ENCODE measurements at regions not wholly inside any gene's neighbourhood (a gene's known extent, or its start where the extent isn't known, plus 50 kb on each side); places are given as distances from the start of the nearest gene placed in this dataset.

GRCh38 chr2:172658945-172659344 is 76.7 kb upstream of the RAPGEF4 start:
- ATAC-seq (replicated peaks in 1 of 2): no peak
- no peak for DNase-seq
- Mint-ChIP-seq H3K27ac (no peak overlapping the region), H3K9me3 (peaks cover 5 to 11% of the 10 kb centered on the region in 2 donors), H3K4me3 (no peak overlapping the region), H3K4me1 (ENCODE audit: low read depth) (peaks cover 13% of the 10 kb centered on the region), H3K27me3 (ENCODE audit: low read depth) (no peaks in the 10 kb centered on the region), H3K36me3 (ENCODE audit: insufficient read depth in 2 of 2) (peaks cover 5 to 10% of the 10 kb centered on the region in 2 donors)

GRCh38 chr2:172662099-172662498 is 73.5 kb upstream of the RAPGEF4 start:
- Mint-ChIP-seq H3K36me3 (ENCODE audit: insufficient read depth in 2 of 2) (peaks cover 9 to 19% of the 10 kb centered on the region in 2 donors), H3K27ac (no peak overlapping the region)
- ATAC-seq (replicated peaks in 1 of 2): no peak

GRCh38 chr2:172664766-172665165 is 70.9 kb upstream of the RAPGEF4 start:
- ATAC-seq (replicated peaks in 1 of 2): no peak
- peaks cover 4 to 9% of the 10 kb centered on the region in 2 donors for H3K36me3 Mint-ChIP-seq (ENCODE audit: insufficient read depth in 2 of 2)
- H3K27me3 Mint-ChIP-seq (ENCODE audit: low read depth): no peaks in the 10 kb centered on the region
- no peak overlapping the region for H3K4me3 Mint-ChIP-seq
- no peak overlapping the region for H3K27ac Mint-ChIP-seq
- peaks cover 10% of the 10 kb centered on the region for H3K4me1 Mint-ChIP-seq (ENCODE audit: low read depth)
- no peak for DNase-seq
- H3K9me3 Mint-ChIP-seq: peaks cover 7 to 11% of the 10 kb centered on the region in 2 donors

More at GRCh38 chr2:172662099-172662498, 73.5 kb upstream of the RAPGEF4 start:
- Mint-ChIP-seq H3K27me3 (ENCODE audit: low read depth) (no peaks in the 10 kb centered on the region), H3K4me1 (ENCODE audit: low read depth) (peaks cover 9% of the 10 kb centered on the region), H3K9me3 (peaks cover 12 to 17% of the 10 kb centered on the region in 2 donors), H3K4me3 (no peak overlapping the region)
- no peak for DNase-seq

DNA sequence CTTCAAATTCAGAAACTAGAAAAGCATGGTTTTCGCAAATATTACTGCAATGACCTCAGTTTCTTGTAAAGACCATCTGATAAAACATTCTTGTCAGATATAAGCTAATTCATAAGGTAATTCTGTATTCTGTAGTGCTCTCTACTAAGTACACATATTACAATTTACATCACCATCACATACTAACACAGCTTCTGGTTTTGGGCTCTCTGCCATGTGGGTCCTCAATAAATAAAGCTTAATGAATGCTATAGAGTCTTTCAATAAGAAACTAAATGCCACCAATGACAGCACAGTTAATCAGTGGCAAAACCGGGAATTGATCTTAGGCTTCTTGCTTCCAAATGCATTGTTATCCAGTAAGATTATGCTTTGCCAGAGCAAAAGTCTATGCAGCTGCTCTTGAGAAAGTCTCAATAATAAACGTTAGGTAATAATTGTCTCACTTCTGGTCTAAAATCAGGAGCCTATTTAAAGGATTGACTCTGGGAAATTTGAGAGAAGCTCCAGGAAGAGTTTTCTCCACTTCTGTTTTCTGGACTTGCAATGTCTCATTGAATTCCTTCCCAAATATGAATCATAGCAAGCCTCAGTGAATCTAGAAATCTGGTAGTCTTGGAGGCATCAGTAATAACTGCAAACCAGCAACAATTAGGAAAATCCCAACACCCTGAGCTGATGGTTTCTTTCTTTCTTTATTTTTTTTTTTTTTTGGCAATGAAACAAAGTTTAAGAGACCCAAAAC is 67.9 kb upstream of the RAPGEF4 start:
- no peak for ATAC-seq (replicated peaks in 1 of 2)
- Mint-ChIP-seq H3K9me3 (peaks cover 7 to 10% of the 10 kb centered on the region in 2 donors), H3K27ac (no peak overlapping the region), H3K36me3 (ENCODE audit: insufficient read depth in 2 of 2) (peaks cover 4 to 9% of the 10 kb centered on the region in 2 donors), H3K4me1 (ENCODE audit: low read depth) (peaks cover 17% of the 10 kb centered on the region), H3K27me3 (ENCODE audit: low read depth) (no peaks in the 10 kb centered on the region), H3K4me3 (no peak overlapping the region)
- DNase-seq: no peak

DNA sequence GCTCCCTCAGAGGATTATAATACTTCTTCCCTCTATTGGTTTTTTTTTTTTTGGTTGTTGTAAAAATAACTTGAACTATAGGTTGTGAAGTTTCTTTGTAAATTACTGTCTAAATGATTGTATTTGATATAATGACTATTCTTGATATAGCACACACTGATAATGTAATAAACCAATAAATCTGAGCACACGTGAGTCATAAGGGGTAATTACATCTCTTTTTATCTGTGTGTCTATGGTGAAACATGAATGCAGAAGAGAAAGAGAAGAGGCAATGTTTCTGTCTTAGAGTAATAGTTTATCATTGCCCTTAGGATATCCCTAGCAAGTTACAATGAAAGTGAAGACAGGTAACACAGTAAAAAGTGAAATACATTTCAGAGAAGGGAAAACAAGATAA is 64.1 kb upstream of the RAPGEF4 start:
- peaks cover 4 to 6% of the 10 kb centered on the region in 2 donors for H3K9me3 Mint-ChIP-seq
- no peak for DNase-seq
- peaks cover 2% of the 10 kb centered on the region in 2 donors for H3K36me3 Mint-ChIP-seq (ENCODE audit: insufficient read depth in 2 of 2)
- H3K4me1 Mint-ChIP-seq (ENCODE audit: low read depth): peaks cover 24% of the 10 kb centered on the region
- no peak for ATAC-seq (replicated peaks in 1 of 2)
- no peak overlapping the region for H3K27ac Mint-ChIP-seq
- no peak overlapping the region for H3K4me3 Mint-ChIP-seq
- peaks cover 6% of the 10 kb centered on the region for H3K27me3 Mint-ChIP-seq (ENCODE audit: low read depth)

- no peak for DNase-seq
- Mint-ChIP-seq H3K36me3 (ENCODE audit: insufficient read depth in 2 of 2) (no peaks in the 10 kb centered on the region), H3K4me1 (ENCODE audit: low read depth) (peaks cover 18% of the 10 kb centered on the region), H3K27ac (no peak overlapping the region), H3K9me3 (peaks cover 1 to 2% of the 10 kb centered on the region in 2 donors), H3K4me3 (no peak overlapping the region), H3K27me3 (ENCODE audit: low read depth) (peaks cover 6% of the 10 kb centered on the region)
- ATAC-seq (replicated peaks in 1 of 2): peak; percentile 87 to 91
These were observed 63.5 kb upstream of the RAPGEF4 start for GRCh38 chr2:172672114-172672513.

GRCh38 chr2:172673056-172673683 is 62.5 kb upstream of the RAPGEF4 start:
- no peak for ATAC-seq (replicated peaks in 1 of 2)
- Mint-ChIP-seq H3K27me3 (ENCODE audit: low read depth) (peaks cover 6% of the 10 kb centered on the region), H3K36me3 (ENCODE audit: insufficient read depth in 2 of 2) (no peaks in the 10 kb centered on the region), H3K27ac (no peak overlapping the region), H3K9me3 (peaks cover 0 to 2% of the 10 kb centered on the region in 2 donors), H3K4me3 (no peak overlapping the region), H3K4me1 (ENCODE audit: low read depth) (peaks cover 17% of the 10 kb centered on the region)
- DNase-seq: no peak

DNA sequence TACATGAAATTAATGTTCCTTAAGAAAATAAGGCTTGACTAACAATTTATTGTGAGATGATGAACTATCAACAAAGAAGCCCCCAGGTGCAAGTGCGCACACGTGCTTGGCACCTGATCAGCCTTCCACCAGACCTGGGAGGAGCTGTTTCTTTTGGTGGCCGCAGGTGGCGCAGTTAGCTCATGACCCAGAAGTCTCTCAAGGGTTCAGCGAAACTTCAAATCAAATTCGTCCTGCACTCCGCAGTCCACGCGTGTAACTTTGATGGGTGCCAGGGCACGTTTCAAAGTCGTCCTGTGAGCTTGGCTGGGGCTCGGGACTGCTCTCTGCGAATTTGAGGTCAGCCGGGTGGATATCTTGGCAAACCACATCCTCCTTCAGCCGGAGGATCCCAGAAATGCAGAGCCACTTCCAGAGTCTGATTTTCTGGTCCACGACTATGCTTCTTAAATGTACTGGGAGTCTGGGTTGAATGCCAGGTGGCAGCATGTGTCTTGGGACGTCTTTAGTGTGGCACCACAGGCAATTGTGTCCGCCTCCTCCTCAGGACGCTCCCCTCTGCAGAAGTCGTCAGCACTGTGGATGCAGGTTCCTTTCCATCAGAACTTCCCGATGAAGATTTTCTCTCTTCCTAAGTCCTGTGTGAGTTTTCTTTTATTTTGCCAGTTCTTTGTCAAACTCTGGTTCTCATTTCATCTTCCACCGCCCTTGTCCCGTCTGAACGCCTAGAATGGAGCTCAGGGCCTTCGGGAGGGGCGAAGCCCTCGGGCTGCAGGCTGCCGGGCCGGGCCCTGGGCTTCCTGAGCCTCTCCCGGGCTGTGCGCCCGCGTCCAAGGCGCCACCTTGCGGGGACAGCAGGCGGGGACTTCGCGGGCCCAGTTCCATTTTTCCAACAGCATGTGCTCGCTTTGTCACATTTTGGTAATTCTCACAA is 61.3 kb upstream of the RAPGEF4 start:
- ATAC-seq (replicated peaks in 1 of 2) (peak; percentile 64 to 74), DNase-seq (peak; percentile 40 to 47)
- Mint-ChIP-seq H3K27ac (no peak overlapping the region), H3K9me3 (peaks cover 0 to 2% of the 10 kb centered on the region in 2 donors), H3K4me3 (peak overlapping the region; percentile 47 to 62), H3K27me3 (ENCODE audit: low read depth) (peaks cover 6% of the 10 kb centered on the region), H3K4me1 (ENCODE audit: low read depth) (peaks cover 17% of the 10 kb centered on the region), H3K36me3 (ENCODE audit: insufficient read depth in 2 of 2) (no peaks in the 10 kb centered on the region)

DNA sequence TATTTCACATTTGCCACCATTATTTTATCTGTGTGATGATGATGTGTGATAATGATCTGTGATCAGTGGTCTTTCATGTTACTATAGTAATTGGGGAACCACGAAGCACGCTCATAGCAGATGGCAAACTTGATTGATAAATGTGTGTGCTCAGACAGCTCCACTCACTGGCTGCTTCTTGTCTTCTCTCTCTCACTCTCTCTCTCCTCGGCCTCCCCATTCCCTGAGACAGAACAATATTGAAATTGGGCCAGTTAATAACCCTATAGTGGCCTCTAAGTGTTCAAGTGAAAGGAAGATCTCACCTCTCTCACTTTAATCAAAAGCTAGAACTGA is 60.7 kb upstream of the RAPGEF4 start:
- peaks cover 0 to 2% of the 10 kb centered on the region in 2 donors for H3K9me3 Mint-ChIP-seq
- H3K4me3 Mint-ChIP-seq: peak overlapping the region in 1 of 2 donors; percentile 62
- DNase-seq (no peak), ATAC-seq (replicated peaks in 1 of 2) (no peak)
- peaks cover 6% of the 10 kb centered on the region for H3K27me3 Mint-ChIP-seq (ENCODE audit: low read depth)
- H3K36me3 Mint-ChIP-seq (ENCODE audit: insufficient read depth in 2 of 2): no peaks in the 10 kb centered on the region
- peaks cover 17% of the 10 kb centered on the region for H3K4me1 Mint-ChIP-seq (ENCODE audit: low read depth)
- no peak overlapping the region for H3K27ac Mint-ChIP-seq

DNA sequence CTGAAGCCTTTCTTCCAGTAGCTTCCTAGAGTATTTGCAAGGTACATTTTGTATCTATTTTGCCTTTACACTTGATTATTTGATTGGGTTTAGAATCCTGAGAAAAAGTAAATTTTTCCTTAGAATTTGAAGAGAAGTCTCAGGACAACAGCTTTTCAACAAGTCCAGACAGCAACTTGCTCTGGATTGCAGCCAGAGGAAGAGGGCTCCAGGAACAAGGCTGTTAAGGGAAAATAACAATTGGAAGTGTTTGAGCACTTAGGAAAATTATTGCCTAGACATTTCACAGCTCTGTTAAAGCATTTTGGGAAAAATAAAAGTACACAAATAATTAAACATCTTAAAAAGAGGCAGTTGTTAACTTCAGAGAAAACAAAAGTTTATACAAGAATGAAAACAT is 58.3 kb upstream of the RAPGEF4 start:
- Mint-ChIP-seq H3K4me1 (ENCODE audit: low read depth) (peaks cover 11% of the 10 kb centered on the region), H3K36me3 (ENCODE audit: insufficient read depth in 2 of 2) (peaks cover under 1 to 2% of the 10 kb centered on the region in 2 donors), H3K27me3 (ENCODE audit: low read depth) (peaks cover 6% of the 10 kb centered on the region), H3K27ac (no peak overlapping the region), H3K9me3 (peaks cover 0 to 4% of the 10 kb centered on the region in 2 donors), H3K4me3 (no peak overlapping the region)
- no peak for DNase-seq
- ATAC-seq (replicated peaks in 1 of 2): no peak

GRCh38 chr2:172680436-172681068 is 55.1 kb upstream of the RAPGEF4 start:
- DNase-seq (no peak), ATAC-seq (replicated peaks in 1 of 2) (no peak)
- Mint-ChIP-seq H3K4me1 (ENCODE audit: low read depth) (no peaks in the 10 kb centered on the region), H3K4me3 (no peak overlapping the region), H3K27ac (no peak overlapping the region), H3K9me3 (peaks cover 4 to 6% of the 10 kb centered on the region in 2 donors), H3K27me3 (ENCODE audit: low read depth) (no peaks in the 10 kb centered on the region), H3K36me3 (ENCODE audit: insufficient read depth in 2 of 2) (peaks cover 5 to 7% of the 10 kb centered on the region in 2 donors)

GRCh38 chr2:172685467-172685866 is 50.2 kb upstream of the RAPGEF4 start:
- H3K36me3 Mint-ChIP-seq (ENCODE audit: insufficient read depth in 2 of 2): peaks cover 9 to 15% of the 10 kb centered on the region in 2 donors
- H3K9me3 Mint-ChIP-seq: peaks cover 7 to 8% of the 10 kb centered on the region in 2 donors
- no peak overlapping the region for H3K4me3 Mint-ChIP-seq
- DNase-seq (no peak), ATAC-seq (replicated peaks in 1 of 2) (no peak)
- H3K27me3 Mint-ChIP-seq (ENCODE audit: low read depth): no peaks in the 10 kb centered on the region
- H3K4me1 Mint-ChIP-seq (ENCODE audit: low read depth): peaks cover 13% of the 10 kb centered on the region
- no peak overlapping the region for H3K27ac Mint-ChIP-seq

Data from activated T-cell treated with anti-CD3 and anti-CD28 coated beads, Interleukin-2, amount 50 U/mL, for 72 hours (primary cell).